Neuronal stem cell (in vitro differentiated cells): ENCODE measurements at regions not wholly inside any gene's neighbourhood (a gene's known extent, or its start where the extent isn't known, plus 50 kb on each side); places are given as distances from the start of the nearest gene placed in this dataset.

Experiments
- DNase-seq: peaks from one replicate; pipeline ENCODE4 v3.0.0-alpha.2; 2013; ENCODE audit warnings: low spot score
- H2AFZ ChIP-seq: one replicate; pipeline ENCODE4 v1.6.1; 2013; ENCODE audit warnings: mild to moderate bottlenecking, low read length, inconsistent platforms
- H2AK5ac ChIP-seq: 2 replicates; pipeline ENCODE4 v1.6.1; 2013; ENCODE audit warnings: low read depth, mild to moderate bottlenecking, inconsistent platforms, low read length, moderate library complexity, mixed read lengths
- H2BK120ac ChIP-seq: 2 replicates; pipeline ENCODE4 v1.6.1; 2013; ENCODE audit warnings: low read depth, mild to moderate bottlenecking, inconsistent platforms, low read length, moderate library complexity, mixed read lengths
- H2BK12ac ChIP-seq: one replicate; pipeline ENCODE4 v1.6.1; 2013; ENCODE audit warnings: low read length, inconsistent platforms
- H2BK15ac ChIP-seq: 2 replicates; pipeline ENCODE4 v1.6.1; 2013; ENCODE audit warnings: mild to moderate bottlenecking, low read length, inconsistent platforms, mixed read lengths
- H2BK5ac ChIP-seq: one replicate; pipeline ENCODE4 v1.6.1; 2013; ENCODE audit warnings: inconsistent platforms, mild to moderate bottlenecking, low read length, moderate library complexity
- H3K14ac ChIP-seq: one replicate; pipeline ENCODE4 v1.6.1; 2013; ENCODE audit warnings: low read length, inconsistent platforms
- H3K18ac ChIP-seq: 2 replicates; pipeline ENCODE4 v1.6.1; 2013; ENCODE audit warnings: low read length, inconsistent platforms
- H3K23ac ChIP-seq: 2 replicates; pipeline ENCODE4 v1.6.1; 2013; ENCODE audit warnings: low read depth, mild to moderate bottlenecking, mixed read lengths, low read length, inconsistent platforms; ENCODE audit not compliant: poor library complexity
- H3K27ac ChIP-seq: replicated peaks from 3 replicates; pipeline ENCODE4 v1.5.1; 2013; ENCODE audit warnings: low read length, inconsistent platforms
- H3K27me3 ChIP-seq, 3 experiments: 2 replicates each; pipeline ENCODE4 v1.6.1; 2013; ENCODE audit warnings: low read length in 3 of 3, mild to moderate bottlenecking in 2 of 3, inconsistent platforms in 1 of 3, low read depth in 1 of 3, mixed read lengths in 1 of 3, moderate library complexity in 1 of 3; ENCODE audit not compliant: control insufficient read depth in 3 of 3, insufficient read depth in 3 of 3
- H3K36me3 ChIP-seq, 2 donors: replicated peaks in 1 of 2; 2 replicates each; pipeline ENCODE4 v1.6.1; 2013; ENCODE audit warnings: low read length in 2 of 2; ENCODE audit not compliant: control insufficient read depth in 2 of 2, insufficient read depth in 2 of 2
- H3K4ac ChIP-seq: 2 replicates; pipeline ENCODE4 v1.6.1; 2013; ENCODE audit warnings: inconsistent platforms, mild to moderate bottlenecking, low read length, moderate library complexity
- H3K4me1 ChIP-seq, 2 donors: 1 replicate in 1 of 2; 2 replicates in 1 of 2; pipeline ENCODE4 v1.6.1; 2013; ENCODE audit warnings: low read length in 2 of 2, low read depth in 1 of 2; ENCODE audit not compliant: control insufficient read depth in 2 of 2, insufficient read depth in 1 of 2
- H3K4me2 ChIP-seq: one replicate; pipeline ENCODE4 v1.6.1; 2013; ENCODE audit warnings: mild to moderate bottlenecking, low read length, inconsistent platforms; ENCODE audit not compliant: insufficient read depth, poor library complexity, severe bottlenecking
- H3K4me3 ChIP-seq, 2 donors: 2 replicates each; pipeline ENCODE4 v1.5.1; 2013; ENCODE audit warnings: low read length in 2 of 2, mild to moderate bottlenecking in 2 of 2, inconsistent platforms in 1 of 2, moderate library complexity in 1 of 2
- H3K79me1 ChIP-seq: one replicate; pipeline ENCODE4 v1.6.1; 2013; ENCODE audit warnings: low read depth, mild to moderate bottlenecking, inconsistent platforms, low read length, moderate library complexity
- H3K9ac ChIP-seq: one replicate; pipeline ENCODE4 v1.6.1; 2013; ENCODE audit warnings: mild to moderate bottlenecking, low read depth, low read length, inconsistent platforms; ENCODE audit not compliant: poor library complexity
- H3K9me3 ChIP-seq, 2 donors: replicated peaks in 1 of 2; 2 replicates each; pipeline versions ENCODE3 to v1.6.1; 2013; ENCODE audit warnings: low read length in 2 of 2, mild to moderate bottlenecking in 2 of 2, inconsistent platforms in 1 of 2, low read depth in 1 of 2, mixed read lengths in 1 of 2, moderate library complexity in 1 of 2; ENCODE audit not compliant: control insufficient read depth in 2 of 2, insufficient read depth in 1 of 2
- H4K8ac ChIP-seq: one replicate; pipeline ENCODE4 v1.6.1; 2013; ENCODE audit warnings: low read depth, mild to moderate bottlenecking, inconsistent platforms, low read length, moderate library complexity
- H4K91ac ChIP-seq: one replicate; pipeline ENCODE4 v1.6.1; 2013; ENCODE audit warnings: low read length, low read depth, mild to moderate bottlenecking, inconsistent platforms; ENCODE audit not compliant: poor library complexity
- WGBS, 2 donors: extraction: QIAGEN DNeasy Blood & Tissue Kit; methylation state at CpG; one replicate each; pipeline ENCODE4 v1.1.7; 2013; ENCODE audit warnings: missing lambda C conversion rate in 2 of 2, mixed read lengths in 1 of 2; ENCODE audit not compliant: insufficient read length in 2 of 2, insufficient replicate concordance in 1 of 2; ENCODE audit errors: extremely low coverage in 2 of 2; 5-methylcytosine and 5-hydroxymethylcytosine counted together

DNA sequence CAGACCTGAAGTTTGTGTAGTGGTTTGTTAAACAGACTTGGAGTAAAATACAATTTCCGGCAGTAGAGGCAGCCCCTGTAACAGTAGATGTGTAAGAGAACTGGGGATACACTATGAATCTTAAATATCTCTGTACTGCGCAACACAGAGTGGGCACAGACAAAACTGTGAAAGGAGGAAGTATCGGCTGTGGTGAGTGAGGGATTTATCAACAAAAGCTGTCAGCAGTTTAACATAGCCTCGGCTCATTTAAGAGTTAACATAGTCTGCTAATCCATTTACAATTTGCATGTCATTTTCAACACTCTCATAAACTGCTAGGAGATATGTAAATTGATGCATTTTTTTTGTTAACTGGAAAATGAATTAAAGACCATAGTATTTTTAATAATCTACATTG, 225.2 kb downstream of the ZWINT start:
- Histone ChIP-seq H3K4me3 (no peak overlapping the region), H3K4ac (no peak overlapping the region), H3K9me3 (no peaks in the 10 kb centered on the region), H2AFZ (no peak overlapping the region), H3K79me1 (no peaks in the 10 kb centered on the region), H4K91ac (no peak overlapping the region), H3K14ac (no peak overlapping the region), H3K36me3 (no peaks in the 10 kb centered on the region), H2BK12ac (no peak overlapping the region), H3K27ac (no peak overlapping the region), H3K9ac (no peak overlapping the region), H2BK15ac (no peak overlapping the region), H3K4me2 (no peak overlapping the region), H2BK5ac (no peak overlapping the region), H2AK5ac (no peak overlapping the region), H3K27me3 (no peaks in the 10 kb centered on the region), H3K4me1 (no peaks in the 10 kb centered on the region), H4K8ac (no peak overlapping the region), H3K23ac (no peak overlapping the region), H2BK120ac (no peak overlapping the region), H3K18ac (no peak overlapping the region)
- WGBS, 2 donors: no CpG with 5 or more reads among the region's 4 CpGs
- no peak for DNase-seq

DNA sequence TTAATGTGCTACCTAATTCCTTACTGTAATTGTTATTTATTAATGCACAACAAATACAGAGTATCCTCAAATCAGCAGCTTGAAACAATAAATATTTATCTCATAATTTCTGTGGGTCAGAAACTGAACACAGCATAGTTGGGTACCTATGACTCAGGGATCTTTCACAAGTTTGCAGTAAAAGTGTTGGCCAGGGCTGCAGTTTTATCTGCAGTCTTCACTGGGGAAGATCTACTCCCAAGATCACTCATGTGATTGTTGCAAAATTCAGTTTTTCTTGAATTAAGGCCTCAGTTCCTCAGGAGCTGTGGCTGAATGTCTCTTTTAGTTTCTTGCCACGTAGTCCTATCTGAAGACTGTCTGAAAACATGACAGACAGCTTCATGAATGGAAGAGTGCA, 237.8 kb downstream of the ZWINT start:
- DNase-seq: no peak
- Histone ChIP-seq H3K36me3 (no peaks in the 10 kb centered on the region), H2BK12ac (no peak overlapping the region), H2AK5ac (no peak overlapping the region), H4K8ac (no peak overlapping the region), H4K91ac (no peak overlapping the region), H3K27ac (no peak overlapping the region), H3K23ac (no peak overlapping the region), H2BK5ac (no peak overlapping the region), H3K9ac (no peak overlapping the region), H3K4me1 (no peaks in the 10 kb centered on the region), H3K14ac (no peak overlapping the region), H3K9me3 (no peaks in the 10 kb centered on the region), H2BK120ac (no peak overlapping the region), H3K18ac (no peak overlapping the region), H3K27me3 (no peaks in the 10 kb centered on the region), H3K4me3 (no peak overlapping the region), H3K79me1 (no peaks in the 10 kb centered on the region), H2BK15ac (no peak overlapping the region), H2AFZ (no peak overlapping the region), H3K4me2 (no peak overlapping the region), H3K4ac (no peak overlapping the region)
- no CpG with 5 or more reads among the region's 1 CpG for WGBS, 2 donors

DNA sequence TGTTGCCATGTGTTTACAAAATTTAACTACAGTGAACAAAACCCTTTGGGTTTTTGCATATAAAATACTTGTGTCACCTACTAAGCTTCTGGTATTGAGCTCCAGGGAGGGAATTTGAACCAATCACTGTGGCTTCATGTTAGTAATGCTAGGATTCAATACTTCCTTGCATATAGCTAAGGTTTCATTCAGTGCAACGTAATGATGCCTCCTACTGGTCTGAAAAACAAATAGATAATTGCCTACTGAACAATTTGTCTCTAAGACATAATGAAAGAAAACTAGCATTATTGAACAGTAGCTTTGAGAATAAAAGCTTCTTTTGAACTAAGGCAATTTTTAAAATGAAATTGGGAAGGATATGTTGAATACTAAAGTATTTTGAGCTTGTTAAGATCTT, 244.4 kb downstream of the ZWINT start:
- H3K4me2 ChIP-seq: no peak overlapping the region
- no peaks in the 10 kb centered on the region for H3K36me3 ChIP-seq
- no peak overlapping the region for H3K18ac ChIP-seq
- H3K9me3 ChIP-seq: no peaks in the 10 kb centered on the region
- no peak overlapping the region for H3K9ac ChIP-seq
- H3K27ac ChIP-seq: no peak overlapping the region
- H3K14ac ChIP-seq: no peak overlapping the region
- H3K23ac ChIP-seq: no peak overlapping the region
- no peak overlapping the region for H4K8ac ChIP-seq
- H3K4me3 ChIP-seq: no peak overlapping the region
- H2BK120ac ChIP-seq: no peak overlapping the region
- no peak for DNase-seq
- no peak overlapping the region for H2AK5ac ChIP-seq
- H3K4ac ChIP-seq: no peak overlapping the region
- H3K79me1 ChIP-seq: no peaks in the 10 kb centered on the region
- no peak overlapping the region for H2AFZ ChIP-seq
- no CpG with 5 or more reads among the region's 1 CpG for WGBS, 2 donors
- H3K27me3 ChIP-seq: no peaks in the 10 kb centered on the region
- H2BK12ac ChIP-seq: no peak overlapping the region
- no peaks in the 10 kb centered on the region for H3K4me1 ChIP-seq
- no peak overlapping the region for H4K91ac ChIP-seq
- H2BK5ac ChIP-seq: no peak overlapping the region
- no peak overlapping the region for H2BK15ac ChIP-seq

DNA sequence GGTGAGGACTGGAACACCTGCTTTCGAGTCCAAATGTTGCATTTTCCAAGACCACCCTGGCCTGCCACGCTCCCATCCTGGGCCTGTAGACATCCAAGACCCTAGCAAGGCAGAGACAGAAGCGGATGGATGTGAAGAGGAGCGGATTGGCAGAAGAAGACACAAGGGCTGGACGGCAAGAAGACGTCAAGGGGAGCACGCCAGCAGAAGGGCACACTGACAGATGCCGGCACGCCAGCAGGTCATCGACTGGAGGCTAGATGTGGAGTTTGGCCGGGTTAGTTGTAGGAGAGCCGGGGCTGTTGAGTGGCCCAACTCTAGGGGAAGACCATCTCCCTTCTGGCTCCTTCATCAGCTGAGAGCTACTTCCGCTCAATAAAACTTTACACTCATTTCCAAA, 251.6 kb downstream of the ZWINT start:
- Histone ChIP-seq H2BK15ac (no peak overlapping the region), H4K8ac (peak overlapping the region; percentile 82), H2BK120ac (no peak overlapping the region), H3K27me3 (no peaks in the 10 kb centered on the region), H2BK5ac (no peak overlapping the region), H3K79me1 (peaks cover 2% of the 10 kb centered on the region), H3K9ac (no peak overlapping the region), H4K91ac (no peak overlapping the region), H2AFZ (no peak overlapping the region), H3K14ac (peak overlapping the region; percentile 56), H3K4me3 (no peak overlapping the region), H3K4ac (no peak overlapping the region), H2BK12ac (no peak overlapping the region), H3K36me3 (no peaks in the 10 kb centered on the region), H2AK5ac (no peak overlapping the region), H3K18ac (no peak overlapping the region), H3K27ac (no peak overlapping the region), H3K4me2 (no peak overlapping the region), H3K4me1 (no peaks in the 10 kb centered on the region), H3K9me3 (peaks cover 0 to 3% of the 10 kb centered on the region in 2 donors), H3K23ac (peak overlapping the region; percentile 16)
- DNase-seq: no peak
- WGBS, 2 donors: no CpG with 5 or more reads among the region's 13 CpGs
